NAMALWA (cell line): ENCODE measurements at regions not wholly inside any gene's neighbourhood (a gene's known extent, or its start where the extent isn't known, plus 50 kb on each side); places are given as distances from the start of the nearest gene placed in this dataset.

ENCODE experiments used
- DNase-seq: peaks from one replicate; pipeline ENCODE4 v3.0.0-alpha.2; 2015; ENCODE audit warnings: low spot score

GRCh38 chr5:125286271-125286670, 539.8 kb upstream of the ZNF608 start:
- DNase-seq, result no peak

- no peak for DNase-seq
Measured at GRCh38 chr5:125289606-125290005, 543.2 kb upstream of the ZNF608 start.

GRCh38 chr5:125290935-125291334, 544.5 kb upstream of the ZNF608 start:
- DNase-seq, result no peak

GRCh38 chr5:125291447-125291846, 545.0 kb upstream of the ZNF608 start:
- no peak for DNase-seq

GRCh38 chr5:125293223-125293622, 546.8 kb upstream of the ZNF608 start:
- no peak for DNase-seq

GRCh38 chr5:125293726-125294125, 547.3 kb upstream of the ZNF608 start:
- no peak for DNase-seq

- no peak for DNase-seq
Measured at GRCh38 chr5:125294844-125295243, 548.4 kb upstream of the ZNF608 start.

GRCh38 chr5:125295405-125295872, 549.0 kb upstream of the ZNF608 start:
- no peak for DNase-seq

- no peak for DNase-seq
Measured at GRCh38 chr5:125298258-125298657, 551.8 kb upstream of the ZNF608 start.

- no peak for DNase-seq
Measured at GRCh38 chr5:125298746-125299379, 552.4 kb upstream of the ZNF608 start.

GRCh38 chr5:125301711-125302110, 555.3 kb upstream of the ZNF608 start:
- no peak for DNase-seq

GRCh38 chr5:125302577-125302976, 556.1 kb upstream of the ZNF608 start:
- no peak for DNase-seq

- DNase-seq, result no peak
Measured at GRCh38 chr5:125306741-125307140, 560.3 kb upstream of the ZNF608 start.

- DNase-seq, result no peak
Measured at GRCh38 chr5:125310749-125311148, 564.3 kb upstream of the ZNF608 start.

GRCh38 chr5:125311743-125312142, 565.3 kb upstream of the ZNF608 start:
- DNase-seq, result no peak

GRCh38 chr5:125313555-125313954, 567.1 kb upstream of the ZNF608 start:
- DNase-seq, result no peak

- no peak for DNase-seq
Measured at GRCh38 chr5:125315306-125315705, 568.9 kb upstream of the ZNF608 start.

- DNase-seq, result no peak
Measured at GRCh38 chr5:125316391-125316790, 570.0 kb upstream of the ZNF608 start.

GRCh38 chr5:125316915-125317535, 570.6 kb upstream of the ZNF608 start:
- no peak for DNase-seq

- DNase-seq, result no peak
Measured at GRCh38 chr5:125317536-125317995, 571.1 kb upstream of the ZNF608 start.

GRCh38 chr5:125321654-125322053, 575.2 kb upstream of the ZNF608 start:
- no peak for DNase-seq

GRCh38 chr5:125323613-125324012, 577.2 kb upstream of the ZNF608 start:
- DNase-seq, result no peak

- DNase-seq, result no peak
Measured at GRCh38 chr5:125325488-125326149, 579.2 kb upstream of the ZNF608 start.
